GM23338 (cell line): ENCODE measurements at regions not wholly inside any gene's neighbourhood (a gene's known extent, or its start where the extent isn't known, plus 50 kb on each side); places are given as distances from the start of the nearest gene placed in this dataset.

ENCODE experiments used
- ATAC-seq: fragments of 200-7000 bp; cut with Tn5 transposase; 3 replicates; pipeline ENCODE4 v1.9.1; 2020
- DNase-seq: peaks from one replicate; pipeline ENCODE4 v3.0.0-alpha.2; 2015; ENCODE audit warnings: low spot score
- H2AFZ ChIP-seq: fragments of 200-600 bp; sonication (generic); 2 replicates; pipeline ENCODE4 v1.8.0; 2016; ENCODE audit warnings: antibody characterized with exemption, mild to moderate bottlenecking, moderate library complexity
- H3F3A ChIP-seq: fragments of 200-600 bp; sonication (generic); replicated peaks from 2 replicates; pipeline ENCODE4 v1.8.0; 2017; ENCODE audit warnings: antibody characterized with exemption, mixed run types, low read depth
- H3K27ac ChIP-seq: fragments of 200-600 bp; sonication (generic); 2 replicates; pipeline ENCODE4 v1.6.1; 2016; ENCODE audit warnings: low read depth
- H3K27me3 ChIP-seq: fragments of 200-600 bp; sonication (generic); 2 replicates; pipeline ENCODE4 v1.8.0; 2016; ENCODE audit warnings: mild to moderate bottlenecking, mixed run types, moderate library complexity; ENCODE audit not compliant: insufficient read depth
- H3K36me3 ChIP-seq: fragments of 200-600 bp; sonication (generic); 2 replicates; pipeline ENCODE4 v1.8.0; 2016; ENCODE audit warnings: mild to moderate bottlenecking; ENCODE audit not compliant: insufficient read depth
- H3K4me1 ChIP-seq: fragments of 200-600 bp; sonication (generic); 2 replicates; pipeline ENCODE4 v1.8.0; 2016; ENCODE audit warnings: mild to moderate bottlenecking, moderate library complexity; ENCODE audit not compliant: insufficient read depth
- H3K4me2 ChIP-seq: fragments of 200-600 bp; sonication (generic); 2 replicates; pipeline ENCODE4 v1.7.1; 2017; ENCODE audit warnings: mixed run types
- H3K4me3 ChIP-seq: fragments of 200-600 bp; sonication (generic); 2 replicates; pipeline ENCODE4 v1.6.1; 2016; ENCODE audit warnings: mixed run types
- H3K79me2 ChIP-seq: fragments of 200-600 bp; sonication (generic); replicated peaks from 2 replicates; pipeline ENCODE4 v1.8.0; 2017; ENCODE audit warnings: mild to moderate bottlenecking; ENCODE audit not compliant: insufficient read depth
- H3K9me2 ChIP-seq: fragments of 200-600 bp; sonication (generic); 2 replicates; pipeline ENCODE4 v1.8.0; 2017; ENCODE audit not compliant: insufficient read depth
- H4K20me1 ChIP-seq: fragments of 200-600 bp; sonication (generic); replicated peaks from 2 replicates; pipeline ENCODE4 v1.8.0; 2017; ENCODE audit warnings: mild to moderate bottlenecking; ENCODE audit not compliant: insufficient read depth
- H3K27ac Mint-ChIP-seq: 2 replicates; pipeline ENCODE4 v1.8.0; 2020; ENCODE audit warnings: inconsistent platforms, mild to moderate bottlenecking, moderate library complexity, mixed read lengths
- H3K27me3 Mint-ChIP-seq: 3 replicates; pipeline ENCODE4 v1.8.0; 2022; ENCODE audit warnings: low read depth, mild to moderate bottlenecking, moderate library complexity, mixed read lengths, inconsistent platforms; ENCODE audit not compliant: insufficient read depth, poor library complexity
- H3K36me3 Mint-ChIP-seq: 3 replicates; pipeline ENCODE4 v1.8.0; 2021; ENCODE audit warnings: low read depth, mild to moderate bottlenecking, inconsistent platforms, moderate library complexity, mixed read lengths
- H3K4me1 Mint-ChIP-seq: 3 replicates; pipeline ENCODE4 v1.8.0; 2020; ENCODE audit warnings: mild to moderate bottlenecking, inconsistent platforms, mixed read lengths
- H3K4me3 Mint-ChIP-seq: 3 replicates; pipeline ENCODE4 v1.8.0; 2021; ENCODE audit warnings: moderate library complexity, mild to moderate bottlenecking, inconsistent platforms, mixed read lengths
- H3K9me3 Mint-ChIP-seq: 3 replicates; pipeline ENCODE4 v1.8.0; 2020; ENCODE audit warnings: moderate library complexity, mild to moderate bottlenecking, inconsistent platforms, mixed read lengths
- CREB1 ChIP-seq: fragments of 250-450 bp; sonication (Bioruptor Pico); IDR thresholded peaks from 2 replicates; pipeline ENCODE4 v1.5.0; 2020; ENCODE audit warnings: low read depth, mild to moderate bottlenecking, moderate library complexity
- EZH2 ChIP-seq: fragments of 200-600 bp; sonication (generic); IDR thresholded peaks from one replicate; pipeline ENCODE4 v1.8.0; 2017; ENCODE audit warnings: antibody characterized with exemption, mild to moderate bottlenecking, low read depth; ENCODE audit not compliant: unreplicated experiment
- EZH2phosphoT487 ChIP-seq: fragments of 200-600 bp; sonication (generic); IDR thresholded peaks from one replicate; pipeline ENCODE4 v1.8.1; 2018; ENCODE audit warnings: antibody characterized with exemption; ENCODE audit not compliant: unreplicated experiment
- JUNB ChIP-seq: IDR thresholded peaks from one replicate; pipeline ENCODE4 v1.6.1; 2016; ENCODE audit warnings: antibody characterized with exemption; ENCODE audit not compliant: unreplicated experiment
- POLR2AphosphoS5 ChIP-seq: IDR thresholded peaks from 2 replicates; pipeline ENCODE4 v1.6.1; 2016; ENCODE audit warnings: antibody characterized with exemption, low read depth
- ZNF114 ChIP-seq: fragments of 250-450 bp; sonication (Bioruptor Pico); IDR thresholded peaks from 2 replicates; pipeline ENCODE4 v1.5.0; 2020; ENCODE audit warnings: mild to moderate bottlenecking, moderate library complexity
- ZNF331 ChIP-seq: fragments of 250-450 bp; sonication (Bioruptor Pico); IDR thresholded peaks from 2 replicates; pipeline ENCODE4 v1.5.0; 2020; ENCODE audit warnings: low read depth, mild to moderate bottlenecking, moderate library complexity
- TF ChIP-seq, protein P1 (sequence below): IDR thresholded peaks from one replicate; pipeline ENCODE4 v1.6.1; 2018; ENCODE audit warnings: antibody characterized with exemption; ENCODE audit not compliant: unreplicated experiment
- TF ChIP-seq, protein P2 (sequence below), 2 experiments: fragments of 200-600 bp in 1 of 2; sonication (generic) in 1 of 2; conservative IDR thresholded peaks; 2 replicates each; pipeline versions ENCODE4 v1.5.1 to v1.6.1; 2016 to 2017; ENCODE audit warnings: antibody characterized with exemption in 2 of 2, low read depth in 2 of 2, mild to moderate bottlenecking in 2 of 2, moderate library complexity in 1 of 2
- TF ChIP-seq, protein P3 (sequence below): fragments of 250-450 bp; sonication (Bioruptor Pico); IDR thresholded peaks from 2 replicates; pipeline ENCODE4 v1.5.0; 2020; ENCODE audit warnings: mild to moderate bottlenecking, moderate library complexity
- TF ChIP-seq, protein P4 (sequence below): IDR thresholded peaks from 2 replicates; pipeline ENCODE4 v1.6.1; 2016; ENCODE audit warnings: antibody characterized with exemption

DNA sequence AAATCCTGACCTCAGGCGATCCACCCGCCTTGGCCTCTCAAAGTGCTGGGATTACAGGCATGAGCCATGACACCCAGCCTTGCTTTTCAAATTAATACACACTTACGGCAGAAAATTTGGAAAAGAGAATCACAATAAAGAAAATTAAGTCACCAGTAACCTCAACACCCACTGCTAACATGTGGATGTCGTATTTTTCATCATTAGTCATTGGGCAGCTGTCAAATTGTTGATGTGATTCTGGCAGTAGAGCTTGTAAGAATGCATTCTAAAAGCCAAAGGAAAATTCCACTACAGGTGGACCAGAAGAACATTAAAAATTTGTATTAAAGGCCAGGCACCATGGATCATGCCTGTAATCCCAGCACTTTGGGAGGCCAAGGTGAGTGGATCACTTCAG lies 237.3 kb upstream of the TUT7 start (continued):
- TF ChIP-seq, protein P1, sequence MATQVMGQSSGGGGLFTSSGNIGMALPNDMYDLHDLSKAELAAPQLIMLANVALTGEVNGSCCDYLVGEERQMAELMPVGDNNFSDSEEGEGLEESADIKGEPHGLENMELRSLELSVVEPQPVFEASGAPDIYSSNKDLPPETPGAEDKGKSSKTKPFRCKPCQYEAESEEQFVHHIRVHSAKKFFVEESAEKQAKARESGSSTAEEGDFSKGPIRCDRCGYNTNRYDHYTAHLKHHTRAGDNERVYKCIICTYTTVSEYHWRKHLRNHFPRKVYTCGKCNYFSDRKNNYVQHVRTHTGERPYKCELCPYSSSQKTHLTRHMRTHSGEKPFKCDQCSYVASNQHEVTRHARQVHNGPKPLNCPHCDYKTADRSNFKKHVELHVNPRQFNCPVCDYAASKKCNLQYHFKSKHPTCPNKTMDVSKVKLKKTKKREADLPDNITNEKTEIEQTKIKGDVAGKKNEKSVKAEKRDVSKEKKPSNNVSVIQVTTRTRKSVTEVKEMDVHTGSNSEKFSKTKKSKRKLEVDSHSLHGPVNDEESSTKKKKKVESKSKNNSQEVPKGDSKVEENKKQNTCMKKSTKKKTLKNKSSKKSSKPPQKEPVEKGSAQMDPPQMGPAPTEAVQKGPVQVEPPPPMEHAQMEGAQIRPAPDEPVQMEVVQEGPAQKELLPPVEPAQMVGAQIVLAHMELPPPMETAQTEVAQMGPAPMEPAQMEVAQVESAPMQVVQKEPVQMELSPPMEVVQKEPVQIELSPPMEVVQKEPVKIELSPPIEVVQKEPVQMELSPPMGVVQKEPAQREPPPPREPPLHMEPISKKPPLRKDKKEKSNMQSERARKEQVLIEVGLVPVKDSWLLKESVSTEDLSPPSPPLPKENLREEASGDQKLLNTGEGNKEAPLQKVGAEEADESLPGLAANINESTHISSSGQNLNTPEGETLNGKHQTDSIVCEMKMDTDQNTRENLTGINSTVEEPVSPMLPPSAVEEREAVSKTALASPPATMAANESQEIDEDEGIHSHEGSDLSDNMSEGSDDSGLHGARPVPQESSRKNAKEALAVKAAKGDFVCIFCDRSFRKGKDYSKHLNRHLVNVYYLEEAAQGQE, result no peak
- no peak for TF ChIP-seq ZNF114 (CRISPR knock-in tag)
- TF ChIP-seq CREB1 (CRISPR knock-in tag), result no peak
- no peak for TF ChIP-seq ZNF331 (CRISPR knock-in tag)
- no peak for TF ChIP-seq EZH2
- no peak for TF ChIP-seq EZH2phosphoT487
- TF ChIP-seq, protein P2, sequence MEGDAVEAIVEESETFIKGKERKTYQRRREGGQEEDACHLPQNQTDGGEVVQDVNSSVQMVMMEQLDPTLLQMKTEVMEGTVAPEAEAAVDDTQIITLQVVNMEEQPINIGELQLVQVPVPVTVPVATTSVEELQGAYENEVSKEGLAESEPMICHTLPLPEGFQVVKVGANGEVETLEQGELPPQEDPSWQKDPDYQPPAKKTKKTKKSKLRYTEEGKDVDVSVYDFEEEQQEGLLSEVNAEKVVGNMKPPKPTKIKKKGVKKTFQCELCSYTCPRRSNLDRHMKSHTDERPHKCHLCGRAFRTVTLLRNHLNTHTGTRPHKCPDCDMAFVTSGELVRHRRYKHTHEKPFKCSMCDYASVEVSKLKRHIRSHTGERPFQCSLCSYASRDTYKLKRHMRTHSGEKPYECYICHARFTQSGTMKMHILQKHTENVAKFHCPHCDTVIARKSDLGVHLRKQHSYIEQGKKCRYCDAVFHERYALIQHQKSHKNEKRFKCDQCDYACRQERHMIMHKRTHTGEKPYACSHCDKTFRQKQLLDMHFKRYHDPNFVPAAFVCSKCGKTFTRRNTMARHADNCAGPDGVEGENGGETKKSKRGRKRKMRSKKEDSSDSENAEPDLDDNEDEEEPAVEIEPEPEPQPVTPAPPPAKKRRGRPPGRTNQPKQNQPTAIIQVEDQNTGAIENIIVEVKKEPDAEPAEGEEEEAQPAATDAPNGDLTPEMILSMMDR (conservative IDR thresholded peaks at IDR 0.05; ENCODE audit: low read depth in 2 of 2), result no peak

DNA sequence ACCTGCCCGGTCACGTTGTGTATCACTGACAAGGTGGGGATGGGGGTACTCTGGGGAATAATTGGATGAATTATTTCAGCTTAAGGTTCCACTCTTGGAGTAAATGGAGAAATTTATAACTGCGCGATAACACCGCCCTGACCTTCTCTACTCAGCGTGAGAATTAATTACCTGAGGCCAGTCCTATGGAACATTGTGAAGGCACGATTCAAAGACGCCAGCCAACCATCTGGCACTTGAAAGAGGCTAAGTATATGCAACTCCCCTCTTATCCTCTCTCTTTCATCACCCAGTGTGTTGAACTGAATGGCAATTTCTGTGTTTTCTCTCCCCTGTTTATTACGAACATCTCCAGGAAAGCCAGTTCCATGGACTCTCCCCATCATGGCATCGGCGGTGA lies 235.5 kb upstream of the TUT7 start:
- no peaks in the 10 kb centered on the region for H3K36me3 ChIP-seq
- Mint-ChIP-seq H3K27me3 (peaks cover 4% of the 10 kb centered on the region), H3K4me3 (no peak overlapping the region), H3K9me3 (no peaks in the 10 kb centered on the region), H3K4me1 (no peaks in the 10 kb centered on the region; the same call in 2 of the 3 replicates), H3K27ac (no peak overlapping the region), H3K36me3 (no peaks in the 10 kb centered on the region)
- H3K27ac ChIP-seq, result no peak overlapping the region
- H3K4me2 ChIP-seq, result no peak overlapping the region
- H2AFZ ChIP-seq, result no peak overlapping the region
- DNase-seq (no peak), ATAC-seq (no peak)
- no peaks in the 10 kb centered on the region for H3K4me1 ChIP-seq
- H3K9me2 ChIP-seq, result peaks cover 3% of the 10 kb centered on the region; the same call in 1 of the 2 replicates
- no peaks in the 10 kb centered on the region for H3K27me3 ChIP-seq
- no peaks in the 10 kb centered on the region for H4K20me1 ChIP-seq
- H3K4me3 ChIP-seq, result no peak overlapping the region
- no peaks in the 10 kb centered on the region for H3K79me2 ChIP-seq
- no peaks in the 10 kb centered on the region for H3F3A ChIP-seq
- TF ChIP-seq ZNF114 (CRISPR knock-in tag) (no peak), JUNB (no peak), POLR2AphosphoS5 (no peak)
- TF ChIP-seq, protein P3, sequence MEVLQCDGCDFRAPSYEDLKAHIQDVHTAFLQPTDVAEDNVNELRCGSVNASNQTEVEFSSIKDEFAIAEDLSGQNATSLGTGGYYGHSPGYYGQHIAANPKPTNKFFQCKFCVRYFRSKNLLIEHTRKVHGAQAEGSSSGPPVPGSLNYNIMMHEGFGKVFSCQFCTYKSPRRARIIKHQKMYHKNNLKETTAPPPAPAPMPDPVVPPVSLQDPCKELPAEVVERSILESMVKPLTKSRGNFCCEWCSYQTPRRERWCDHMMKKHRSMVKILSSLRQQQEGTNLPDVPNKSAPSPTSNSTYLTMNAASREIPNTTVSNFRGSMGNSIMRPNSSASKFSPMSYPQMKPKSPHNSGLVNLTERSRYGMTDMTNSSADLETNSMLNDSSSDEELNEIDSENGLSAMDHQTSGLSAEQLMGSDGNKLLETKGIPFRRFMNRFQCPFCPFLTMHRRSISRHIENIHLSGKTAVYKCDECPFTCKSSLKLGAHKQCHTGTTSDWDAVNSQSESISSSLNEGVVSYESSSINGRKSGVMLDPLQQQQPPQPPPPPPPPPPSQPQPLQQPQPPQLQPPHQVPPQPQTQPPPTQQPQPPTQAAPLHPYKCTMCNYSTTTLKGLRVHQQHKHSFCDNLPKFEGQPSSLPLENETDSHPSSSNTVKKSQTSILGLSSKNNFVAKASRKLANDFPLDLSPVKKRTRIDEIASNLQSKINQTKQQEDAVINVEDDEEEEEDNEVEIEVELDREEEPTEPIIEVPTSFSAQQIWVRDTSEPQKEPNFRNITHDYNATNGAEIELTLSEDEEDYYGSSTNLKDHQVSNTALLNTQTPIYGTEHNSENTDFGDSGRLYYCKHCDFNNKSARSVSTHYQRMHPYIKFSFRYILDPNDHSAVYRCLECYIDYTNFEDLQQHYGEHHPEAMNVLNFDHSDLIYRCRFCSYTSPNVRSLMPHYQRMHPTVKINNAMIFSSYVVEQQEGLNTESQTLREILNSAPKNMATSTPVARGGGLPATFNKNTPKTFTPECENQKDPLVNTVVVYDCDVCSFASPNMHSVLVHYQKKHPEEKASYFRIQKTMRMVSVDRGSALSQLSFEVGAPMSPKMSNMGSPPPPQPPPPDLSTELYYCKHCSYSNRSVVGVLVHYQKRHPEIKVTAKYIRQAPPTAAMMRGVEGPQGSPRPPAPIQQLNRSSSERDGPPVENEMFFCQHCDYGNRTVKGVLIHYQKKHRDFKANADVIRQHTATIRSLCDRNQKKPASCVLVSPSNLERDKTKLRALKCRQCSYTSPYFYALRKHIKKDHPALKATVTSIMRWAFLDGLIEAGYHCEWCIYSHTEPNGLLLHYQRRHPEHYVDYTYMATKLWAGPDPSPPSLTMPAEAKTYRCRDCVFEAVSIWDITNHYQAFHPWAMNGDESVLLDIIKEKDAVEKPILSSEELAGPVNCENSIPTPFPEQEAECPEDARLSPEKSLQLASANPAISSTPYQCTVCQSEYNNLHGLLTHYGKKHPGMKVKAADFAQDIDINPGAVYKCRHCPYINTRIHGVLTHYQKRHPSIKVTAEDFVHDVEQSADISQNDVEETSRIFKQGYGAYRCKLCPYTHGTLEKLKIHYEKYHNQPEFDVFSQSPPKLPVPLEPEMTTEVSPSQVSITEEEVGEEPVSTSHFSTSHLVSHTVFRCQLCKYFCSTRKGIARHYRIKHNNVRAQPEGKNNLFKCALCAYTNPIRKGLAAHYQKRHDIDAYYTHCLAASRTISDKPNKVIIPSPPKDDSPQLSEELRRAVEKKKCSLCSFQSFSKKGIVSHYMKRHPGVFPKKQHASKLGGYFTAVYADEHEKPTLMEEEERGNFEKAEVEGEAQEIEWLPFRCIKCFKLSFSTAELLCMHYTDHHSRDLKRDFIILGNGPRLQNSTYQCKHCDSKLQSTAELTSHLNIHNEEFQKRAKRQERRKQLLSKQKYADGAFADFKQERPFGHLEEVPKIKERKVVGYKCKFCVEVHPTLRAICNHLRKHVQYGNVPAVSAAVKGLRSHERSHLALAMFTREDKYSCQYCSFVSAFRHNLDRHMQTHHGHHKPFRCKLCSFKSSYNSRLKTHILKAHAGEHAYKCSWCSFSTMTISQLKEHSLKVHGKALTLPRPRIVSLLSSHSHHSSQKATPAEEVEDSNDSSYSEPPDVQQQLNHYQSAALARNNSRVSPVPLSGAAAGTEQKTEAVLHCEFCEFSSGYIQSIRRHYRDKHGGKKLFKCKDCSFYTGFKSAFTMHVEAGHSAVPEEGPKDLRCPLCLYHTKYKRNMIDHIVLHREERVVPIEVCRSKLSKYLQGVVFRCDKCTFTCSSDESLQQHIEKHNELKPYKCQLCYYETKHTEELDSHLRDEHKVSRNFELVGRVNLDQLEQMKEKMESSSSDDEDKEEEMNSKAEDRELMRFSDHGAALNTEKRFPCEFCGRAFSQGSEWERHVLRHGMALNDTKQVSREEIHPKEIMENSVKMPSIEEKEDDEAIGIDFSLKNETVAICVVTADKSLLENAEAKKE (CRISPR knock-in tag), result no peak
- TF ChIP-seq, protein P4, sequence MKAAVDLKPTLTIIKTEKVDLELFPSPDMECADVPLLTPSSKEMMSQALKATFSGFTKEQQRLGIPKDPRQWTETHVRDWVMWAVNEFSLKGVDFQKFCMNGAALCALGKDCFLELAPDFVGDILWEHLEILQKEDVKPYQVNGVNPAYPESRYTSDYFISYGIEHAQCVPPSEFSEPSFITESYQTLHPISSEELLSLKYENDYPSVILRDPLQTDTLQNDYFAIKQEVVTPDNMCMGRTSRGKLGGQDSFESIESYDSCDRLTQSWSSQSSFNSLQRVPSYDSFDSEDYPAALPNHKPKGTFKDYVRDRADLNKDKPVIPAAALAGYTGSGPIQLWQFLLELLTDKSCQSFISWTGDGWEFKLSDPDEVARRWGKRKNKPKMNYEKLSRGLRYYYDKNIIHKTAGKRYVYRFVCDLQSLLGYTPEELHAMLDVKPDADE, result no peak
